Panc1 (cell line): ENCODE measurements at regions not wholly inside any gene's neighbourhood (a gene's known extent, or its start where the extent isn't known, plus 50 kb on each side); places are given as distances from the start of the nearest gene placed in this dataset.

Source experiments
- ATAC-seq: fragments of 200-7000 bp; cut with Tn5 transposase; 2 replicates; pipeline ENCODE4 v1.9.1; 2020; ENCODE audit warnings: mild to moderate bottlenecking, moderate library complexity
- BruUV-seq: library from RNA; stranded (reverse); fragments of 400-500 nt; replicated peaks from 2 replicates; lab custom pipeline; 2021; lab: Mats Ljungman, UMichigan
- CTCF ChIA-PET: fragments of 300-600 bp; sonication (Branson Sonifier 250); formaldehyde crosslinking; loops from one replicate; lab custom pipeline; 2022; ENCODE audit warnings: antibody characterized with exemption; lab: Charles Lee
- POLR2A ChIA-PET: fragments of 300-600 bp; sonication (Branson Sonifier 250); formaldehyde crosslinking; loops from one replicate; lab custom pipeline; 2022; ENCODE audit warnings: antibody characterized with exemption; lab: Charles Lee
- DNase-seq: peaks from one replicate; pipeline ENCODE4 v3.0.0-alpha.2; 2010; ENCODE audit warnings: low read depth, low spot score
- H3K27ac ChIP-seq: 2 replicates; pipeline ENCODE4 v1.5.1; 2011; ENCODE audit warnings: mild to moderate bottlenecking, low read length, inconsistent platforms
- H3K27me3 ChIP-seq: fragments of 200-500 bp; sonication (Bioruptor generic); 2 replicates; pipeline ENCODE4 v1.6.0; 2014; ENCODE audit warnings: low read length, inconsistent platforms; ENCODE audit not compliant: control insufficient read depth, insufficient read depth
- H3K36me3 ChIP-seq: fragments of 200-500 bp; sonication (Bioruptor generic); 2 replicates; pipeline ENCODE4 v1.5.1; 2014; ENCODE audit warnings: inconsistent platforms, mild to moderate bottlenecking, low read length, moderate library complexity; ENCODE audit not compliant: control insufficient read depth, insufficient read depth
- H3K4me1 ChIP-seq: 2 replicates; pipeline ENCODE4 v1.5.1; 2011; ENCODE audit warnings: inconsistent platforms, mild to moderate bottlenecking, low read length, moderate library complexity; ENCODE audit not compliant: control insufficient read depth, insufficient read depth
- H3K4me3 ChIP-seq, 2 experiments: 2 replicates each; pipeline ENCODE4 v1.5.1; 2011 to 2012; ENCODE audit warnings: low read depth in 2 of 2, low read length in 2 of 2, mild to moderate bottlenecking in 2 of 2, inconsistent platforms in 1 of 2, moderate library complexity in 1 of 2
- H3K9me3 ChIP-seq: fragments of 200-500 bp; sonication (Bioruptor generic); 2 replicates; pipeline ENCODE4 v1.5.1; 2014; ENCODE audit warnings: low read depth, mild to moderate bottlenecking, inconsistent platforms, low read length, moderate library complexity; ENCODE audit not compliant: control insufficient read depth, insufficient read depth
- CTCF ChIP-seq: fragments of 450-650 bp; IDR thresholded peaks from 2 replicates; pipeline ENCODE4 v1.5.1; 2017; ENCODE audit warnings: mild to moderate bottlenecking
- POLR2AphosphoS5 ChIP-seq: IDR thresholded peaks from 2 replicates; pipeline ENCODE4 v1.6.1; 2012; ENCODE audit warnings: mild to moderate bottlenecking, low read depth, low read length, moderate library complexity
- REST ChIP-seq, 2 experiments: IDR thresholded peaks; 2 replicates each; pipeline ENCODE4 v1.6.1; 2011 to 2012; ENCODE audit warnings: low read depth in 2 of 2, control low read depth in 1 of 2, low read length in 1 of 2, mild to moderate bottlenecking in 1 of 2, moderate library complexity in 1 of 2; ENCODE audit not compliant: insufficient read depth in 1 of 2
- SIN3A ChIP-seq: IDR thresholded peaks from 2 replicates; pipeline ENCODE4 v1.6.1; 2012; ENCODE audit warnings: low read depth, mild to moderate bottlenecking, low read length, moderate library complexity, borderline replicate concordance; ENCODE audit not compliant: insufficient read depth
- TCF7L2 ChIP-seq: IDR thresholded peaks from 2 replicates; pipeline ENCODE4 v1.6.1; 2011; ENCODE audit warnings: mild to moderate bottlenecking, low read depth, low read length, inconsistent platforms
- in situ Hi-C: cut with HindIII; loops from 2 replicates; pipeline ENCODE4 v1.10.0; 2016; ENCODE audit warnings: low sequenced_read_pairs, low pct_unique_long_range_greater_than_20kb
- intact Hi-C: fragments of 100-400 bp; cut with micrococcal nuclease; formaldehyde crosslinking; loops from one replicate; pipeline ENCODE4 v1.10.0; 2022; ENCODE audit not compliant: unreplicated experiment

- Histone ChIP-seq H3K36me3 (no peaks in the 10 kb centered on the region; the same call in 1 of the 2 replicates), H3K27me3 (no peaks in the 10 kb centered on the region), H3K4me3 (no peak overlapping the region), H3K27ac (no peak overlapping the region), H3K9me3 (no peaks in the 10 kb centered on the region), H3K4me1 (no peaks in the 10 kb centered on the region)
- CTCF ChIA-PET = no interaction called here
- POLR2A ChIA-PET = no interaction called here
- TF ChIP-seq SIN3A = no peak
- TF ChIP-seq TCF7L2 = no peak
- TF ChIP-seq CTCF = no peak
- no peak for TF ChIP-seq REST (IDR thresholded peaks at IDR 0.05; ENCODE audit: insufficient read depth in 1 of 2, low read depth in 2 of 2, low read length in 1 of 2)
- no peak for TF ChIP-seq POLR2AphosphoS5
- intact Hi-C loops = no loop called here
- in situ Hi-C loops = no loop called here
- no peak for DNase-seq
- no peak for ATAC-seq
- BruUV-seq = no TSS peak
Measured at GRCh38 chr2:156118753-156119416, 213.6 kb downstream of the NR4A2 start.

- TF ChIP-seq REST (IDR thresholded peaks at IDR 0.05; ENCODE audit: insufficient read depth in 1 of 2, low read depth in 2 of 2, low read length in 1 of 2) = no peak
- TF ChIP-seq CTCF = no peak
- TF ChIP-seq SIN3A = no peak
- no peak for TF ChIP-seq TCF7L2
- TF ChIP-seq POLR2AphosphoS5 = no peak
- intact Hi-C loops (no loop called here), in situ Hi-C loops (no loop called here)
- no peaks in the 10 kb centered on the region for H3K27me3 ChIP-seq
- no peaks in the 10 kb centered on the region for H3K4me1 ChIP-seq
- DNase-seq (no peak), ATAC-seq (no peak)
- no peaks in the 10 kb centered on the region for H3K9me3 ChIP-seq
- no peaks in the 10 kb centered on the region; the same call in 1 of the 2 replicates for H3K36me3 ChIP-seq
- H3K4me3 ChIP-seq = no peak overlapping the region
- CTCF ChIA-PET = no interaction called here
- no peak overlapping the region for H3K27ac ChIP-seq
- POLR2A ChIA-PET = no interaction called here
- BruUV-seq = no TSS peak
Measured at GRCh38 chr2:156116113-156116512, 216.4 kb downstream of the NR4A2 start.
